ENCODE measurements at regions not wholly inside any gene's neighbourhood (a gene's known extent, or its start where the extent isn't known, plus 50 kb on each side); places are given as distances from the start of the nearest gene placed in this dataset.
A peak's percentile ranks its signal among the peaks of the same experiment; 100 is the strongest.
"Not testable (repeated sequence)": the region's sequence is repeated elsewhere in the genome, so short reads cannot be mapped to it uniquely, and the experiment has no call there.

DNA sequence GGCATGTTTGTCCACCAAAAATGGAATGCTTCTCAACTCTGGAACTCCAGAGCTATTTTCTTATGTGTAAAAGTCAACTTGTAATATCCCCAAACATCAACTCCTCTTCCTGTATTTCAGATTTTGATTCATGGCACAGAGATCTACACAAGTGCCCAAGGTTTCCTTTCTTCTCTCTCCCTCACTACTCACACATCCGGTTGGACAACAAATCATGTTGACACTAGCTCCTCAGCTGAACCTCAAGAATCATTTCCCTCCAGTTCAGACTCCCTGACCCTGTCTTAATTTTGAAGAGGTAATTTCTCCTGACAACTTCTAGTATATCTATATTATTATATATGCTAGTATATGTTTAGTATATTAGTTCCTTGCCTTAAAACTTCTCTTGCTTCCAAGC, 485.4 kb upstream of the CCDC196 start:
- DNase-seq (ENCODE audit: low spot score in 2 of 2) (no peak), FAIRE-seq (no peak)

GRCh38 chr14:66001356-66001755, 484.8 kb upstream of the CCDC196 start:
- FAIRE-seq (no peak), DNase-seq (ENCODE audit: low spot score in 2 of 2) (no peak)

DNA sequence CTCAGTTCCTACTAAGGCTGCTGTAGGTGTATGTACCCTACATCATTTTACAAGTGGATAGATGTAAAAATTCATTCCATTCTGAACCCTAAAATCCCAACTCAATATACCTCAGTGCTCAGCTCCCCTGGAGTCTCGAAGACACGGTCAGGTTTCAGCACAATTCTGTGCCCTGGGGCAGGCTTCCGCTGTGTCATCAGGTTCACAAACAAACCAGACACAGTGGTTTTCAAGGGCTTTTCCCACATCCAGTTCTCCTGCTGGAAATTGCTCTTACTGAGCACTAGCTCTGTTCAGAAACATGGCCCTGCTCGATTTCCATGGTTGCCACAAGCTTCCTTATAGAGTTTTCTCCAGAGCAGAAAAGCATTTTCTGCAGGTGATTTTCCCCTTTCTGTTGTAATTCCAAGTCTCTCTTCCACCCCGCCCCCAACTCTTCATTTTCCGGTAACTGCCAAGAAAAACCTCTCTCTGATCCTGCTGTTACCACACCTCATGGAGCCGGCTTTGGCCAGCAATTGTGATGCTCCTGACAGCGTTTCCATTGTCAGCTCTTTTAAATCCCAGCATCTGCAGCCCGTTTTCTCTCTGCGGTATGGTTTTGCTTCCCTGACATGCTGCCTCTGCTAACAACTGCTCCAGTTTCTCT, 483.0 kb upstream of the CCDC196 start:
- no peak for FAIRE-seq

DNA sequence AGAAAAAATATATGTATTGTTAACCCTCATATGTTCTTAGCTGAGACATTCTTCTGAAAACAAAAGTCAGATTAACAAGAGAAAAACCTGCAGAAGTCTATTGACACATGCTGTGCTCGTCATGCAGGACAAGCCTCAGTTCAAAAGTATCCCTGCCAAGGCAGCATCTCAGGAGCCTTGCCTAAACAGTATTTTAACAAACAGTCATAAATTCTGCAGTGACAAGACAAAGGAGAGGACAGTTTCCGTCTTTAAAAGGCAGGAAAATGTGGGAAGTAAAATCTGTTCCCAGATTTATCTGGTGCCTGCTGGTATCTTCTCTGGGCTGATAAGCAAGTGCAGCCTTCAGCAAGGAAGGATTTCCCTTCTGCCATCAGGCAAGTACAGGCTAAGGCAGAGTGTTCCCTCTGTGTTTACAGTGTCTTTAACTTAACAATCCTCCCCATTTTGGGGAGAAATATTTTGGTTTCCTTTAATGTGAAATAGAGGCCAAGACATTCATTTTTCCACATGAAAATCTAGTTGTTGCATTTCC, 480.2 kb upstream of the CCDC196 start:
- DNase-seq (ENCODE audit: low spot score in 2 of 2): no peak
- FAIRE-seq: no peak

More for the DNA sequence above, 483.0 kb upstream of the CCDC196 start:
- no peak for DNase-seq (ENCODE audit: low spot score in 2 of 2)

- FAIRE-seq (no peak), DNase-seq (ENCODE audit: low spot score in 2 of 2) (no peak)
Measured at GRCh38 chr14:66008631-66009030, 477.5 kb upstream of the CCDC196 start.

DNA sequence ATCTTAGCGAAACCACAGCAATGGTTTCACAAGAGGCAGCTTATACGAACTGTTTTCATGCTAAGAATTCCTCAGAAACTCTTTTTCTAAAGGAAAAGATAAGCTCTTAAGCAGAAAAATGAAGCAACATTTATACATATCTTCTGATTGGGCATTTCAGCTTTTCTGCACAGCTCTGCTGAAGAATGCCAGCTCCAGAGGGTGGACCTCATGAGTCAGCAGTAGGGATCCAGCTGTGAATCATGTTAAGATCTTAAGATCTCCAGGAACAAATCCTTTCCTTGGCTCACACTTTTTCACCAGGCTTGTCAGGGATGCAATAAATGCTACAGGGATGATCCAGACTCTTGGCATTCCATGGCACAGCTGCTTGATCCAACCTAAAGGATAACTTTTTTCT, 477.1 kb upstream of the CCDC196 start:
- FAIRE-seq (no peak), DNase-seq (ENCODE audit: low spot score in 2 of 2) (peak in 1 of 2 donors; percentile 25)

DNA sequence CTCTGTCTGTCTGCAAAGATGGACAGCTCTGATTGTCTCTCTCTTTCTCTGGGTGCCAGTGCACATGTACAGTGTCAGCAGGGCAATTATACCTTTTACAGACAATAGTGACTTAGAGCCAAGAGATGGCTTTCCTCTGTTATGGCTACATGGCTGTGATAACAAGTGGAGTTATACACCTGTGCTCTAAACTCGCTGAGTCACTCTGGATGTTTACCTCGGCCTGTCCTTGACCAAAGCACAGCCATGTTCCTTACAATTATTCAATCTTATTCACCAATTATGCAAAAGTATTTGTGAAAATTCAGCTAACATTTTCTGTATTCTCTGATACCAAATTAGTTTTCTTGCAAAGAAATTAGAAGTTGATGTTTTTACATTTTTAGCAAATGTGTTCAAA, 475.5 kb upstream of the CCDC196 start:
- FAIRE-seq: no peak
- no peak for DNase-seq (ENCODE audit: low spot score in 2 of 2)

GRCh38 chr14:66011855-66012254, 474.3 kb upstream of the CCDC196 start:
- FAIRE-seq (no peak), DNase-seq (ENCODE audit: low spot score in 2 of 2) (no peak)

DNA sequence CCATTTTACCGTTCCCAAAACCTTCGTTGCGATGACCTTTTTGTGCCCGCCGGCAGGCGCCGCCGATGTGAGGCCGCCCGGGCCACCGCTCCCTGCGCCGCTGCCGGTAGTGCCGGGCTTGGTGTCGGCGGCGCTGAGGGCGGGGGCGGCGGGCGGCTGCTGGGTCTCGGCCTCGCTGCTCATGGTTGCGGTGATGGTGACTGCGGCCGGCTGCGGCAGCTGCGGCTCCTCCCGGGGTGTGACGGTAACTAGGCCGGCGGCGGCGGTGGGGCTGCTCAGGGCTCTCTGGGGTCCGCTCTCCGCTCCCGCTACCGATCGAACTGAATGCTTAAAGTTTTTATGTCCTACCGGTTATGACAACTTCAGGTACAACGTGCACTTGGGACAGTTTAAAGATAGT, 472.6 kb upstream of the CCDC196 start:
- not testable (repeated sequence) for FAIRE-seq; DNase-seq (ENCODE audit: low spot score in 2 of 2)

- FAIRE-seq (no peak), DNase-seq (ENCODE audit: low spot score in 2 of 2) (no peak)
Measured at GRCh38 chr14:66015071-66015780, 470.9 kb upstream of the CCDC196 start.

DNA sequence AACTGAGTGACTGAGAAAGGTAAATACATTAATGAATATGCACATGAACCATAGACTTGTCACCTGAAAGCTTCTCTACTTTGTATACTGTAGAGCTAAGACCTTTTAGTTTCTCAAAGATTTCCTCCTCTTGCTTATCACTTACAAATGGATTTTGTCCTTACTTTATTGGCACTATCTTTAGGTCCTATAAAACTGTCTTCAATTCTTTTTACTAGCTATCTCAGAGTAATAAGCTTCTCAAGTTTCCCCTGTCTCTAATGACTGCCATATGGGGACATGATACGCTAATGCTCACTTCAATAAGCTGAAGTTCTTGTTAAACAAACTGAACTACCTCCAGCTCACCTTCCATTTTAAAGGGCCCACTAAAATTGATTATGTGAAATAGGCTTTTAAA, 468.2 kb upstream of the CCDC196 start:
- FAIRE-seq: no peak
- DNase-seq (ENCODE audit: low spot score in 2 of 2): no peak

DNA sequence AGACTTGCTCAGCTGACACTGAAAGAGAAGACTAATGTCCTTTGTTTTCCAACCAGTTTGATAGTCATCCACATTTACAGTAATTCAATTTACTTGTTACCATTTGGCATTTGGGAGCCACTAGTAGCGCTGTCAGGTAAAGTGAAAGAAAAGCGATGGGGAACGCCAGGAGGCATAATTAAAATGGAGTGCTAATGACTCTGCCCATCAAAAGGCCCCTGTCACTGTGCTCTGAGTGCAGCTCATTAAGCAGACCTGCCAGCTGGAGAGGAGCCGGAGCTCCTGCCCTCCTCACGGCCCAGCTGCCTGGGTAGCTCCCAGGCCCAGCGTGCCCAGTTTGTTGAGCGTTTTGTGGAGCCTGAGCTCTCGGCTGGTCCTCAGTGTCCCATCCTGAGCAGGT, 463.6 kb upstream of the CCDC196 start:
- DNase-seq (ENCODE audit: low spot score in 2 of 2): no peak

DNA sequence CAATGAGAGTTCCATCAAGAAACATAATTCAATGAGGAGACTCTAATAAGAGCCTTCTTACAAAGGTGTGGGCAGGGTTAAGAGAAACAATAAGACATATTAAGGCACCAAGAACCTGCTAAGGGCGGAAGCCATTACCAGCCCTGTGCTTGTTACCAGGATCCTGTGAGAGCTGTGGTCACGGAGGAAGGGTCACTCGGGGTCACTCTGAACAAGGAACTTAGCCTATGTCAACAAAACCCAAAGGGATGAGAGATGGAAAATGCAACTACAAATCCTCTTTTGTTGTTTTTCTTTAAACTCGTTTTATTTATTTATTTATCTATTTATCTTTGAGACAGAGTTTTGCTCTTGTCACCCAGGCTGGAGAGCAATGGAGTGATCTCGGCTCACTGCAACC, 460.4 kb upstream of the CCDC196 start:
- no peak for FAIRE-seq
- DNase-seq (ENCODE audit: low spot score in 2 of 2): no peak

More for the DNA sequence above, 463.6 kb upstream of the CCDC196 start:
- FAIRE-seq: no peak

DNA sequence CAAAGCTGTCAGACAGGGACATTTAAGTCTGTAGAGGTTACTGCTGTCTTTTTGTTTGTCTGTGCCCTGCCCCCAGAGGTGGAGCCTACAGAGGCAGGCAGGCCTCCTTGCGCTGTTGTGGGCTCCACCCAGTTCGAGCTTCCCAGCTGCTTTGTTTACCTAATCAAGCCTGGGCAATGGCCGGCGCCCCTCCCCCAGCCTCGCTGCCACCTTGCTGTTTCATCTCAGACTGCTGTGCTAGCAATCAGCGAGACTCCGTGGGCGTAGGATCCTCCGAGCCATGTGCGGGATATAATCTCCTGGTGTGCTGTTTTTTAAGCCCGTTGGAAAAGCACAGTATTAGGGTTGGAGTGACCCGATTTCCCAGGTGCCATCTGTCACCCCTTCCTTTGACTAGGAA, 454.2 kb upstream of the CCDC196 start:
- FAIRE-seq; DNase-seq (ENCODE audit: low spot score in 2 of 2): not testable (repeated sequence)

DNA sequence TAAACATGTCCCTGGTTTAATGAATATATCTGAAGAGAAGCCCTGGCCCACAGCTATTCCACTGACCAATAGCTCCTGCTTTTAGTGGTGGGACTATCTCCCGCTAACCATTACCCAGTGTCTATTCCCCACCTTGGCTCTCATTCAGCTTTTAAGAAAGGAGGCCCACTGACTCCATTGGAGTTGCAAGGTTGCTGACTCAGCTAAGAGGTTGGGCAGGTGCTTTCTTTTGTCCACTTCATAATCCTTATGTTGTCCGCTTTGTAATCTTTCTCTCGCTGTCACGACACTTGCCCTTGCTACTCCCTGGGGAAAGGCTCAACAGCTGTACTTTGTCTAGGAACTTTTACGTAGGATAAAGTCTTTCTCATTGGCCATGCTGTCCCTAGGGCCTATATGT, 453.4 kb upstream of the CCDC196 start:
- FAIRE-seq (no peak), DNase-seq (ENCODE audit: low spot score in 2 of 2) (no peak)

DNA sequence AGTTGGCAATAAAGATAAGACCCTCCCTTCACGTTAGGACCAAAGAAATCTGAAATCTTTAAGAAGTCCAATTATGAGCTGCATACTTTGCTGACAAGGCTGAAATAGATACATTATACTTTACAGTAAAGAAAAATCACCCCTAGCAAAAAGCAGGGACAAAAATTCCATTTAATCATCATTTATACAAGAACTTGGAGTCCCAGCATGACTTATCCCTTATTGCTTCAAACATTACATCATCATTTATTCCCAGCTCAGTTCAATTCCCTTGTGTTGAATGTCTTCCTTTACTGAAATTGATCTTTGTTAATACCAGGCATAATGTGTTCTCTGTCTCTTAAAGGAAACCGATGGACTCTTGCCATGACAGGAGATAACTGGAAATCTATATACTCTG, 449.6 kb upstream of the CCDC196 start:
- FAIRE-seq (no peak), DNase-seq (ENCODE audit: low spot score in 2 of 2) (no peak)

DNA sequence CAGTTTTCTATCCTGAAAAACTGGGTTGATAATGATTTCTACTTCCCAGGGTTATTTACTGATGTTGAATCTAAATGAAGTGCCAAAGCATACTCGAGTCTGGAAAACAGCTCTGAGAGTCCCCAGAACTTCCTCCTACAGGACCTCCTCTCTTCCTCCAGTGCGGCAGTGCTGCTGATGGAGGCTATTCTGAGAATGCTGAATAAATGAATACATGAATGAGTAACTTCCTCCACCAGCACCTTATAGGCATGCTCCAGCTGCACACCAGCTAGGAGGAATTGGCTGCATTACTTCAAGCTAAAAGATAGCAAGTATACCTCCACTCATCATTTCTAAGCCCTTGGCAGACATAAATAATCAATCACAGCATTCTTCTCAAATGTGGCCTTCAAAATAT, 448.8 kb upstream of the CCDC196 start:
- FAIRE-seq: no peak

GRCh38 chr14:66038212-66038611, 448.0 kb upstream of the CCDC196 start:
- FAIRE-seq (no peak), DNase-seq (ENCODE audit: low spot score in 2 of 2) (no peak)

More for the DNA sequence above, 448.8 kb upstream of the CCDC196 start:
- DNase-seq (ENCODE audit: low spot score in 2 of 2): no peak

DNA sequence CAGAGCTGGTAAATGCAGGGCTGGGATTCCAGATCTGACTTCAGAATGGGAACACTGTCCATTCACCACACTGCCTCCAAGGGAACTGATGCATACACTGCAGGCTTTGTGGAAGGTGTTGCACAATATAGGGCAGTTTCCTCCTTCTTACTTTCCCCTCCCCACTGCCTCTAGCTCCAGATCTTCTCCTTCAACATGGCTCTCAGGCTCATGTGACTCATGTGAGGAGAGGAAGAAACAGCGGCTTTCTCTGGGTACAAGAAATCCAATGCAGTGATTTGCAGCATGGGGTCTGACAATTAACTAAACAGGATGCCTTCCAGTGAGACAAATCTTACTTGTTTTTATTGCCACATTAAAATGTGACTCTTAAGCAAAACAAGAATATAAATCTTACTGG, 447.6 kb upstream of the CCDC196 start:
- FAIRE-seq: no peak
- peak in 1 of 2 donors; percentile 13 for DNase-seq (ENCODE audit: low spot score in 2 of 2)

DNA sequence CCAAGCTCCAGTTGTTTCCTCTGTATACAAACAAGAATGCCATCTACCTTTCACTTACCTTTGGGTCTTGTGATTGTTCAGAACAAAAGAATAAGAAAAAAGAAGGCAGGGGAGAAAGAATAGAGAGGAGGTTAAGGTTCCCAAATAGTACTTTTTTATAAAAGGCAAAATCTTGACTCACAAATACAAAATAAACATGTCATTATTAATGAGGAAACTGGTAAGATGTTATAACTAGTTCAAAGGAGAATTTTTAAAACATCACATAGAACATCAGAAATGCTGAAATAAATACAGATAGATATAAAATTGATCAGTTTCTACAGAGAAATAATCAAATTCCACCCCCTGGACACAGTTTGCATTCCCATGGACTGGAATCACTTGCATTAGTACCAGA, 446.7 kb upstream of the CCDC196 start:
- FAIRE-seq: no peak
- DNase-seq (ENCODE audit: low spot score in 2 of 2): no peak

GRCh38 chr14:66041582-66041981, 444.6 kb upstream of the CCDC196 start:
- no peak for FAIRE-seq
- DNase-seq (ENCODE audit: low spot score in 2 of 2): no peak

GRCh38 chr14:66043921-66044320, 442.2 kb upstream of the CCDC196 start:
- DNase-seq (ENCODE audit: low spot score in 2 of 2) (no peak), FAIRE-seq (no peak)

Measured in frontal cortex (tissue), 3 donors.